HEK293 (cell line): ENCODE measurements at regions not wholly inside any gene's neighbourhood (a gene's known extent, or its start where the extent isn't known, plus 50 kb on each side); places are given as distances from the start of the nearest gene placed in this dataset.

ENCODE experiments used
- RBAK ChIP-seq: fragments of 450-650 bp; formaldehyde crosslinking; IDR thresholded peaks from 2 replicates; pipeline ENCODE4 v1.5.1; 2016; ENCODE audit warnings: missing biosample characterization, missing genetic modification characterization
- YY1 ChIP-seq: fragments of 450-650 bp; formaldehyde crosslinking; IDR thresholded peaks from 2 replicates; pipeline ENCODE4 v1.5.1; 2018; ENCODE audit warnings: missing biosample characterization, missing genetic modification characterization
- ZNF140 ChIP-seq: fragments of 450-650 bp; formaldehyde crosslinking; IDR thresholded peaks from 2 replicates; pipeline ENCODE4 v1.5.1; 2016; ENCODE audit warnings: missing biosample characterization, missing genetic modification characterization
- TF ChIP-seq, protein P1 (sequence below): fragments of 450-650 bp; formaldehyde crosslinking; IDR thresholded peaks from 2 replicates; pipeline ENCODE4 v1.5.1; 2017; ENCODE audit warnings: missing biosample characterization, missing genetic modification characterization
- TF ChIP-seq, protein P2 (sequence below): fragments of 450-650 bp; formaldehyde crosslinking; IDR thresholded peaks from 2 replicates; pipeline ENCODE4 v1.5.1; 2016; ENCODE audit warnings: missing biosample characterization, missing genetic modification characterization

DNA sequence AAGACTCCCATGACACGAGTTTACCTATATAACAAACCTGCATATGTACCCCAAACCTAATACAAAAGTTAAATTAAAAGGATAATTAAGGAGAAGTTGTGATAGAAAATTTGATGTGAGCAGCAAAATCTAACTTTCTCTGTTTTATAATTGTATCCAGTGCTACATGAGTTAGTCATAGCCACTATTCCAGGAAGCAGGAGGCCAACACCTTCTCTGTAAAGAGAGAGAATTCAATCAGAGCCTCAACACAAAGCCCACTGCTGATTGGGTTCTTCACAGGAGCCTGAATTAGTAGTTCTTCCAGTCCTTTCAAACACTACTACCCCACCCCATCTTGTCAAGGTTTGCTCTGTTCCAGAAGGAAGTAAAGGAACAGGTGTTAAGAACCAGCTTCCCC lies 84.2 kb downstream of the BLID start:
- TF ChIP-seq ZNF140 (no peak), RBAK (no peak), YY1 (tag by site-specific recombination) (no peak)
- TF ChIP-seq, protein P1, sequence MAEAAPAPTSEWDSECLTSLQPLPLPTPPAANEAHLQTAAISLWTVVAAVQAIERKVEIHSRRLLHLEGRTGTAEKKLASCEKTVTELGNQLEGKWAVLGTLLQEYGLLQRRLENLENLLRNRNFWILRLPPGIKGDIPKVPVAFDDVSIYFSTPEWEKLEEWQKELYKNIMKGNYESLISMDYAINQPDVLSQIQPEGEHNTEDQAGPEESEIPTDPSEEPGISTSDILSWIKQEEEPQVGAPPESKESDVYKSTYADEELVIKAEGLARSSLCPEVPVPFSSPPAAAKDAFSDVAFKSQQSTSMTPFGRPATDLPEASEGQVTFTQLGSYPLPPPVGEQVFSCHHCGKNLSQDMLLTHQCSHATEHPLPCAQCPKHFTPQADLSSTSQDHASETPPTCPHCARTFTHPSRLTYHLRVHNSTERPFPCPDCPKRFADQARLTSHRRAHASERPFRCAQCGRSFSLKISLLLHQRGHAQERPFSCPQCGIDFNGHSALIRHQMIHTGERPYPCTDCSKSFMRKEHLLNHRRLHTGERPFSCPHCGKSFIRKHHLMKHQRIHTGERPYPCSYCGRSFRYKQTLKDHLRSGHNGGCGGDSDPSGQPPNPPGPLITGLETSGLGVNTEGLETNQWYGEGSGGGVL (tag by site-specific recombination), result no peak
- TF ChIP-seq, protein P2, sequence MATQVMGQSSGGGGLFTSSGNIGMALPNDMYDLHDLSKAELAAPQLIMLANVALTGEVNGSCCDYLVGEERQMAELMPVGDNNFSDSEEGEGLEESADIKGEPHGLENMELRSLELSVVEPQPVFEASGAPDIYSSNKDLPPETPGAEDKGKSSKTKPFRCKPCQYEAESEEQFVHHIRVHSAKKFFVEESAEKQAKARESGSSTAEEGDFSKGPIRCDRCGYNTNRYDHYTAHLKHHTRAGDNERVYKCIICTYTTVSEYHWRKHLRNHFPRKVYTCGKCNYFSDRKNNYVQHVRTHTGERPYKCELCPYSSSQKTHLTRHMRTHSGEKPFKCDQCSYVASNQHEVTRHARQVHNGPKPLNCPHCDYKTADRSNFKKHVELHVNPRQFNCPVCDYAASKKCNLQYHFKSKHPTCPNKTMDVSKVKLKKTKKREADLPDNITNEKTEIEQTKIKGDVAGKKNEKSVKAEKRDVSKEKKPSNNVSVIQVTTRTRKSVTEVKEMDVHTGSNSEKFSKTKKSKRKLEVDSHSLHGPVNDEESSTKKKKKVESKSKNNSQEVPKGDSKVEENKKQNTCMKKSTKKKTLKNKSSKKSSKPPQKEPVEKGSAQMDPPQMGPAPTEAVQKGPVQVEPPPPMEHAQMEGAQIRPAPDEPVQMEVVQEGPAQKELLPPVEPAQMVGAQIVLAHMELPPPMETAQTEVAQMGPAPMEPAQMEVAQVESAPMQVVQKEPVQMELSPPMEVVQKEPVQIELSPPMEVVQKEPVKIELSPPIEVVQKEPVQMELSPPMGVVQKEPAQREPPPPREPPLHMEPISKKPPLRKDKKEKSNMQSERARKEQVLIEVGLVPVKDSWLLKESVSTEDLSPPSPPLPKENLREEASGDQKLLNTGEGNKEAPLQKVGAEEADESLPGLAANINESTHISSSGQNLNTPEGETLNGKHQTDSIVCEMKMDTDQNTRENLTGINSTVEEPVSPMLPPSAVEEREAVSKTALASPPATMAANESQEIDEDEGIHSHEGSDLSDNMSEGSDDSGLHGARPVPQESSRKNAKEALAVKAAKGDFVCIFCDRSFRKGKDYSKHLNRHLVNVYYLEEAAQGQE (tag by site-specific recombination), result no peak
